MM.1S (cell line): ENCODE measurements at regions not wholly inside any gene's neighbourhood (a gene's known extent, or its start where the extent isn't known, plus 50 kb on each side); places are given as distances from the start of the nearest gene placed in this dataset.

Experiments used
- EZH2 ChIP-seq: fragments of 300-600 bp; sonication (generic); optimal IDR thresholded peaks from 2 replicates; pipeline ENCODE3; 2017; ENCODE audit warnings: low read depth, mild to moderate bottlenecking, antibody characterized with exemption, low read length, mixed read lengths
- TF ChIP-seq, protein P1 (sequence below): fragments of 300-600 bp; sonication (generic); IDR thresholded peaks from 2 replicates; pipeline ENCODE4 v1.5.1; 2016; ENCODE audit warnings: antibody characterized with exemption, low read length, mixed read lengths

DNA sequence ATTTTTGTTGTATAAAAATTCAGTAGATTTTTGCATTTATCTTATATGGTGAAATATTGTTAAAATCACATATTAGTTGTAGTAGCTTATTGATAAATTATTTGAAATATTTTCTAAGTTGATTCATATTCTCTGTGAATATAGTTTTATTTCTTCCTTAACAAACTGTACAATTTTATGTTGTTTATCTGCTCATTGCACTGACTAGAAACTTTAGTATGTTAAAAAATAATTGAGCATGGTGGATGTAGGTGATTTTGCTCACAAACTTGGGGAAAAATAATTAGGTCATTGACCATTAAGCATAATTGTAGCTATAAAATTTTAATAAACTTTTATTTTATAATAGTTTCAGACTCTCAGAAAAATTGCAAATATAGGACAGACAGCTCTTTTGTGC, 1445.3 kb upstream of the MIR17HG start:
- TF ChIP-seq, protein P1, sequence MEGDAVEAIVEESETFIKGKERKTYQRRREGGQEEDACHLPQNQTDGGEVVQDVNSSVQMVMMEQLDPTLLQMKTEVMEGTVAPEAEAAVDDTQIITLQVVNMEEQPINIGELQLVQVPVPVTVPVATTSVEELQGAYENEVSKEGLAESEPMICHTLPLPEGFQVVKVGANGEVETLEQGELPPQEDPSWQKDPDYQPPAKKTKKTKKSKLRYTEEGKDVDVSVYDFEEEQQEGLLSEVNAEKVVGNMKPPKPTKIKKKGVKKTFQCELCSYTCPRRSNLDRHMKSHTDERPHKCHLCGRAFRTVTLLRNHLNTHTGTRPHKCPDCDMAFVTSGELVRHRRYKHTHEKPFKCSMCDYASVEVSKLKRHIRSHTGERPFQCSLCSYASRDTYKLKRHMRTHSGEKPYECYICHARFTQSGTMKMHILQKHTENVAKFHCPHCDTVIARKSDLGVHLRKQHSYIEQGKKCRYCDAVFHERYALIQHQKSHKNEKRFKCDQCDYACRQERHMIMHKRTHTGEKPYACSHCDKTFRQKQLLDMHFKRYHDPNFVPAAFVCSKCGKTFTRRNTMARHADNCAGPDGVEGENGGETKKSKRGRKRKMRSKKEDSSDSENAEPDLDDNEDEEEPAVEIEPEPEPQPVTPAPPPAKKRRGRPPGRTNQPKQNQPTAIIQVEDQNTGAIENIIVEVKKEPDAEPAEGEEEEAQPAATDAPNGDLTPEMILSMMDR, result no peak
- TF ChIP-seq EZH2, result no peak
